HG02678 (cell line): ENCODE measurements at regions not wholly inside any gene's neighbourhood (a gene's known extent, or its start where the extent isn't known, plus 50 kb on each side); places are given as distances from the start of the nearest gene placed in this dataset.

ENCODE experiments used
- ATAC-seq: cut with Tn5 transposase; IDR thresholded peaks from one replicate; pipeline ENCODE4 v1.9.1; 2021; ENCODE audit warnings: mild to moderate bottlenecking, moderate library complexity; ENCODE audit not compliant: unreplicated experiment

- no peak for ATAC-seq
Observed at GRCh38 chr5:82812575-82812974, 264.6 kb downstream of the TMEM167A start.

- ATAC-seq: no peak
Observed at GRCh38 chr5:82811490-82811889, 265.7 kb downstream of the TMEM167A start.

DNA sequence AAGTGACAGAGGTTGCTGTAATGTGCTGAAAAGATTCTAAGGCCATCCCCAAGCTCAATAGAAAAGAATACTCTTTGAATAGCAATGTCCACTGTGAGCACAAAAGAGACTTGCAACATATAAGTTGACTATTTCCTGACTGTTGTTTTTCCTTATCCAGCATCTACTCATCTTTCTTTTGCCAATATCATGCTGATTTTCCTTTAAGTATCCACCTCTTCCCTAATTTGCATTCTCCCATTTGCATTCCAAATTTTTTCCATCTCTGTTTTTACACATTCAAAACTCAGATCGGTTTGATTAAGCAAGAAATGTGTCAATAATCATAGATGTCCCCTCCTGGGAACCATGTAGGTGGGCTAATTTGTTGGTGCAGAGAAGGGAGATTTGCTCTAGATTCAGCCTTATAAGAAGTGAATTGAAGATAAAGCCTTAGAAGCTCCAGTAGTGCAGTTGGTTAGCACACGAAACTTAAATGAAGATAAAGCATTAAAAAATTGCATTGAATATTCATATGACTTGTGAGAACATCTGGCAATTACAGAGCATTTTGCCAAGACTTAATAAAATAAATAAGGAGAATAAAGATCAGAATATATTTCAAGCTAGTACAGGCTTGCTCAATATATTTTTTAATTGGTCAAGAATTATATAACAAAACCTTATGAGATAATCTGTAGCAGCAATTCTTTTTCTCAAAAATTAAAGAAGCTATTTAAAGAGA, 267.6 kb downstream of the TMEM167A start:
- ATAC-seq: no peak

DNA sequence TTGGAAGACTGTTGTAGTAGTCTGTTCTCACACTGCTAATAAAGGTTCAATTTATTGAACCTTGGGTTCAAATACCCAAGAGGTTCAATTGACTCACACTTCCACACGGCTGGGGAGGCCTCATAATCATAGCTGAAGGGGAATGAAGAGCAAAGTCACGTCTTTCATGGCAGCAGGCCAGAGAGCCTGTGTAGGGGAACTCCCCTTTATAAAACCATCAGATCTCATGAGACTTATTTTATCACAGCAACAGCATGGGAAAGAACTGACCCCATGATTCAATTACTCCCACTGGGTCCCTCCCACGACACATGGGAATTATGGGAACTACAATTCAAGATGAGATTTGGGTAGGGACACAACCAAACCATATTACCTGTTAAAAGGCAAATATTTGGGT, 268.2 kb downstream of the TMEM167A start:
- ATAC-seq: no peak

DNA sequence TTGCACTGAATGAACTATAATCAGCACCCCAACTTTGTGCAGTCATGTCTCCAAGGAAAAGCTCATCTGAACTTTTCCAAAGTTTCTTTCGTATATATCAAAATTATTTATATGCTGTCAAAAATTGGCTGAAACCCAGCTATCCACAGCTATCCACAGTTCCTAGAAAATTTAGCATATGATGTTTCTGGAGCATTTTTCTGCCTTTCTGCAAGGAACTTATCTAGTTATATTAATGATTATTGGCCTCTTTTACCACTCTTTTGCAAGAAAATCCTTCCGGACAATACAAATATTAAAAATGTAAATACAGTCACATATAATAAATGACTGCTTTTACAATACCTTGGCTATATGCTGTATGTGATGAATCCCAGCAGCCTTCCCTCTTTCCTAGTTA, 270.2 kb downstream of the TMEM167A start:
- no peak for ATAC-seq

DNA sequence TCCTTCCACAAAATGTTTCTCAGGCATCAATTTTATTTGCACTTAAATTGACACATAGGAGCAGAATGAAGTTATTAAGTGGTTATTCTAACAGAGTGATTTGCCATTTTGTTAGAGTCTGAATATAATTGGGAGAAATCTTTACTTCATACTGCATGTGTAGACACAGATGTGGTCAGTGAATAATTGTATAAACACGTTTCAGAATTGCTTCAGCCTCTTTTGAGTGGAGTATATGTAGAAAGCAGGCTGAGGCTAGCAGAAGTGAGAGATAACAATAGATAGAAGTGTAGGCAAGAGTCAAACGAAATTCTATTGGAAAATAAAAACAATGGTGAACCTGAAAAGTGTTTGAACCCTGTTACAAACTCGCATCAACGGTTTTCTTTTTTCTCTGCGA, 270.7 kb downstream of the TMEM167A start:
- no peak for ATAC-seq

DNA sequence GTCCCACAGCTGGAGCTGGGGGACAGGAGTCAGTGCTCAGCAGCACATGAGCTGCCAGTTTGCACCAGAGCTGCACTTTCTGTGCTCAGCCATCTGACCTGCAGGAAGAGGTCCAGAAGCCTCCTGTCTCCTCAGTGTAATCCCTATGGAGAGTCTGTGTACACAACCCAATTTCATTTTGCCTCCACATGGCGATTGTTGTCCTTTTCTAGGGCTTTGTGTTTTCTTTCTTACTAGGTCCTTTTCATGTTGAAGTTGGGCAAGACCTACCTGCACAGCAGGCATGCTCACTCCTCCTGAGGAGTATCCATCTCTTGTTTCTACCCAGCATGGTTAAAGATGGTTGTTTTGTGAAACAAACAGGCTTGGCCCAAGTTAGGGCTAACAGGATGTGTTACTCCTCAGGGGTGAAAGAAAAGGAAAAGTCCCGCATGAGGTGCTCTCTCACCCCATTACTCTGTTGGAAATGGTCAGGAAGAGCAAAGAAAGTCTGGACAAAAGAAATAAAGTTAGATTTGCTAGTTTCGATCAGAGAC, 273.0 kb downstream of the TMEM167A start:
- no peak for ATAC-seq

DNA sequence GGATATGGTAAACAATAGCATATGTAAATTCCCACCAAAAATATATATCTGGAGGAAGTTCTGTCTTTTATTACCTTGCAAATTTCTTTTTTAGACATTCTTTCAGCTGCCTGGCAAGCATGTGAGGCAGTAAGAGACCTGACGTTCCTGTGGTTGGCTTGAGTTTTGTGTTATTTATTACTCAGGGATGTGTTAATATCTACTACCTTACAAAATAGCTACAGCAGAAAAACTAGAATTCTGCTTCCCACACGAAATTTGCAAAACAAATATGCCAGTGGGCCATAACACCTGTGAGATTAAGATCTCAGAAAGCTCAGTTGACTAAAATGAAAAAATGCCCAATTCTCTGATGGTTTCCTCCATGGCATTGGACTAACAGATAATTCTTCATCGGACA, 274.2 kb downstream of the TMEM167A start:
- ATAC-seq: peak; percentile 77

DNA sequence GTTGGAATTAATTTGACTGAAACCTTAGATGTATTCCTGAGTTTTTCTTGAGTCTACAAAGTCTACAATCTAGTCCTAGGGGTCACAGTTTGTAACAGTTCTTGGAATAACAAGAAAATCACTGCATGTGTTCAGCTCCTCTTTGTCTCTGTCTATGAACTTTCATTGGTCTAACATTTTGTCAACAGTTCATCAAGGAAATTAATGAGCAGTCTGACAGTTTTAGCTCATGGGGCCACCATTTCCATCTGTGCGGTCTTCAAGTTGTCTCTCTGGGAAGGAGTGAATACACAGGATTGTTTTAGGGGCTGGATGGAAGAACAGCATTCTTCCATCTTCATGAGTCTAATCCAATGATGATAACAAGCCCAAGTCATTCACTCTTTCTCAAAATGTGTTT, 276.4 kb downstream of the TMEM167A start:
- ATAC-seq: no peak

- ATAC-seq: no peak
Observed at GRCh38 chr5:82799361-82800077, 277.7 kb downstream of the TMEM167A start.

- ATAC-seq: no peak
Observed at GRCh38 chr5:82798676-82799075, 278.5 kb downstream of the TMEM167A start.

GRCh38 chr5:82796643-82797416, 280.4 kb downstream of the TMEM167A start:
- no peak for ATAC-seq

DNA sequence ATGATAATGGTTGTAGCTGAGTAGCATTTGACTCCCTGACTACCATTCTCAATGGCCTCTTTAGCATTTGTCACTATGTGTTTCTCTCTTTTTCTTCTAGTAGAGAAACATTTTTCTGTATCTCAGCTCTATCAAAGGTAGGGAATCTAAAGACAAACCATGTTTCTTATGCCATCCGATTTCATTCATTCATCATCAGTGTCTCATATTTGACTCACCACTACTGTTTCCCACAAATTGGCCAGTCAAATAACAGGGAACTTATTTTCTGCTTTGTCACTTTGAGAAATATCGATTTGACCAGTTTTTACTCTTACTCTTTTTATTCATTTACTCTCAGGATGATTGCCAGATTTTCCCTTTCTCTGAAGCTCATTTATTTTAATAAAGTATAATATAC, 282.3 kb downstream of the TMEM167A start:
- no peak for ATAC-seq

DNA sequence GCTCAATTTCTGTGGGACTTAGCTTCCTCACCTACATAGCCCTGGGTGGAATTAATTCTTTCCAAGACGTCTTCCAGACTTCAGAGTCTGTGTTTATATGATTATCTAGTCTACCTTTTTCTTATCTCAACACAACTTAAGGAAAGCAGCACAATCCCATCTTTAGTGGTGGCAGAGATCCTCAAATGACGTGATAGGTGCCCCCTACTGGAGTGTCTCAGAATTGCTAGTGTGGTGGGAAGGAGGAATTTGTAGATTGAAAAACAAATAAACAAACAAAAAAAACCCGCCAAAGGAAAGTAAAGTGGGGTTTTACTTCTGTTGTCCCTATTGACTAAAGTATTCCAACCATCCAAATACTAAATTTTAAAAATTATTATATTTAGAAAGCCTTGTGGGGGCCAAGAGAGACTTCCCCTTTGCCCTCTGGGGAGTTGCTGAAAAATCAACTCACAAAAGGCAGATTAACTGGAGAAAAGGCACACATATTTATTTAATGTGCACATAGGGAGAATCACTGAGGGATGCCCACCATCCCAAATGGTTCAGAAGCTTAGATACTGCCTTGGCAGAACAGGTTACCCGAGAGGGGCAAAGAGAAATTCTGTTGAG, 283.3 kb downstream of the TMEM167A start:
- no peak for ATAC-seq

DNA sequence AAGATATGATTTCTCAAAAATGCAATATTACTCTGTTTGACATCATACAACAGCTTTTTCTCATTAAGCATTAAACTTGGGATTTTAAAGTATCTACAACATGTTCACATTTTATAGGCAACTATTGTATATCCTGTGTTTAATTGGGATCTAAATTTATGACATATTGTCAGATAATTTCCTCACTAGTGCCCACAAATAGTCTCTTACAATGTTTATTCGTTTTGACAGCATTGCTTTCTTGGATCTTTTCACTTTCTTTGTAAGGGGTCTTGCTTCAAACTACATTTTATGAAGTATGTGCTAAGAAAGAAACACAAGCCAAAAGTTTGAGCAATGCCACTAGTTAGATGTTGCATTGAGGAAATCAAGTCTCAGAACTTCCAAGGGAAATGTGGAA, 285.1 kb downstream of the TMEM167A start:
- ATAC-seq: no peak

DNA sequence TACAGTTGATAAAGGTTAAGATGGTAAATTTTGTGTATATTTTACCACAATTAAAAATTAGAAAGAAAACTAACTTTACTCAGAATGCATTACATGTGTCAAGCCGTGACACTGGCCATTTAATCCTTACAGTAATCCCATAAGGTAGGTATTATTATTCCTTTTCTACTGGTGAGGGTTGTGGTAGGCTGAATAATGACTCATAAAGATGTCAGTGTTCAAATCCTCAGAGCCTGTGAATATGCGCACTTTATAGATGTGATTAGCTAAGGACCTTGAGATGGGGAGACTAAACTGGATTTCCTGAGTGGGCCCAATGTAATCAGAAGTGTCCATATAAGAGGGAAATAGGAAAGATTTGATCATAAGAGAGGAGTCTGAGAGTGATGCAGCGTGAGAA, 288.1 kb downstream of the TMEM167A start:
- no peak for ATAC-seq

DNA sequence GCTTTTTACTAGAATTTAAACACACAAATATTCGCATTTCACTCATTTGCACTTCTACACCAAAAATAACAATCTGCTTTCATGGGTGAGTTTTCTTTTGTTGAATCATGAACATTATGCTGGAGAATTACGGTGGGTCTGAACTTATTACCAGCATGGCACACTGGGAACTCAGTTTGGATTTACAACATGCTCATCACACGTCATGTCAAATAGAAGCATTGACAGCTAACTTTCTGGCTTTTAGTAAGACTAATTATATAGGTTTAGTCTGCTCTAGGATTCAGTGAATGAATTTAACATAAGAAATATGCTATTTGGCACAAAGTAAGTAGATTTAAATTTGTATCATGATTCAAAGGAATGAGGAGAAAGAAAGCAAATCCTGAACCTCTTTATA, 290.4 kb downstream of the TMEM167A start:
- no peak for ATAC-seq

GRCh38 chr5:82785882-82786509, 291.2 kb downstream of the TMEM167A start:
- no peak for ATAC-seq

DNA sequence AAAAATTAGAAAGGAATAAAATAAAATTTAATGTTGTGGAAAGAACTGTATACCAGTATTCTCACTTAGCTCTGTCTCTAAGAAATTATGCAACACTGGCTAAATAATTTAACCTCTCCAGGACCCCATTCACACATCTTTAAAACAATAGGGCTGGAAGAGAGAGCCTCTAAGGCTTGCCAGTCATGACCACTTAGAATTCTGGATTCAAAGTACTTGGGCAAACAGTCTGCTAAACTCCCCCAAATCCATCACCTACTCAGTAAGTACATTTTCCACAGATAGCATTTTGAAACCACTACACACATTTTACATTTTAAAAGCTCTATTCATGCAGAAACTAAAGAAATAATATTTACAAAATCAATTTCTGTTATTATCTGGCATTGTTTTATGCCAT, 291.7 kb downstream of the TMEM167A start:
- no peak for ATAC-seq

DNA sequence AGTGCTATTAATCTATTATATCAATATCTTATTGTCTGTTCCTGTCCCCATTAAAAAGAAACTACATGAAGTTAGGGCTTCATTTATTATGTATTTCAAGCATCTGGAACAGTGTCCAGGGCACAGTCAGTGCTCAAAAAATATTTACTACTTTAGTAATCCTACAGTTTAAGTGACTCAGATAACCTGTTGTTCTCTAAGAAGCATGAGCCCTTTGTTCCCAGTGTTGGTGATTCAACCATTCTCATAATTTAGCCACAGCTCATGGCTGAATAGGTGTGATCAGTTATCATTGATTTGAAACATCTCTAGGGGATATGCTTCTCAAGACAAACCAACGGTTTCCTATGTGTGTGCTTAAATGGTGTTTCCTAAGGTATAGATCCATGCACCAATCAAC, 292.7 kb downstream of the TMEM167A start:
- no peak for ATAC-seq

- no peak for ATAC-seq
Observed at GRCh38 chr5:82777106-82777505, 300.1 kb downstream of the TMEM167A start.
